ENCODE measurements at regions not wholly inside any gene's neighbourhood (a gene's known extent, or its start where the extent isn't known, plus 50 kb on each side); places are given as distances from the start of the nearest gene placed in this dataset.

DNA sequence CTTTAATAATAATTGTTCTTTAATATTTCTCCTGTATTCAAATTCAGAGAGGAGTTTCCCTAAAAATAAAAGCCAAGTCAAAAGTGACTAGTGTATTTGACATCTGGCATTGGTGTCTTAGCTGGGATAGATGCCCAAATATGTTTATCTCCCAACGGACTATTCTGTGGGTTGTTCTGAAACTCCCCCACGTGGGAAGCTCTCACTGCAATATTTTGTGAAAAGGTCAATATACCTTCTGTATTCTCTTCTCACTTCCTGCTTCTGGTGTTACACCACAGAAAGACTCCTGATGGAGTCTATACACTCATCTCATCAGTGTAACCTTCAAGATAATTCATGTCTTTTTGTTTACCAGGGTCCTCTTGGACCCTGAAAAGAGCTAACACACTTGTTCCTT, 2052.8 kb upstream of the TENM3 start:
- no peak for TF ChIP-seq POLR2A (IDR thresholded peaks at IDR 0.05)
- TF ChIP-seq, protein P1, sequence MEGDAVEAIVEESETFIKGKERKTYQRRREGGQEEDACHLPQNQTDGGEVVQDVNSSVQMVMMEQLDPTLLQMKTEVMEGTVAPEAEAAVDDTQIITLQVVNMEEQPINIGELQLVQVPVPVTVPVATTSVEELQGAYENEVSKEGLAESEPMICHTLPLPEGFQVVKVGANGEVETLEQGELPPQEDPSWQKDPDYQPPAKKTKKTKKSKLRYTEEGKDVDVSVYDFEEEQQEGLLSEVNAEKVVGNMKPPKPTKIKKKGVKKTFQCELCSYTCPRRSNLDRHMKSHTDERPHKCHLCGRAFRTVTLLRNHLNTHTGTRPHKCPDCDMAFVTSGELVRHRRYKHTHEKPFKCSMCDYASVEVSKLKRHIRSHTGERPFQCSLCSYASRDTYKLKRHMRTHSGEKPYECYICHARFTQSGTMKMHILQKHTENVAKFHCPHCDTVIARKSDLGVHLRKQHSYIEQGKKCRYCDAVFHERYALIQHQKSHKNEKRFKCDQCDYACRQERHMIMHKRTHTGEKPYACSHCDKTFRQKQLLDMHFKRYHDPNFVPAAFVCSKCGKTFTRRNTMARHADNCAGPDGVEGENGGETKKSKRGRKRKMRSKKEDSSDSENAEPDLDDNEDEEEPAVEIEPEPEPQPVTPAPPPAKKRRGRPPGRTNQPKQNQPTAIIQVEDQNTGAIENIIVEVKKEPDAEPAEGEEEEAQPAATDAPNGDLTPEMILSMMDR (IDR thresholded peaks at IDR 0.05 in 4 of 5, conservative IDR thresholded peaks at IDR 0.05 in 1 of 5) = no peak

Measured in gastrocnemius medialis (tissue), 4 donors.